GM23248 (cell line): ENCODE measurements at regions not wholly inside any gene's neighbourhood (a gene's known extent, or its start where the extent isn't known, plus 50 kb on each side); places are given as distances from the start of the nearest gene placed in this dataset.

ENCODE experiments used
- EZH2 ChIP-seq: fragments of 200-600 bp; sonication (generic); IDR thresholded peaks from 2 replicates; pipeline ENCODE4 v1.6.1; 2018; ENCODE audit warnings: antibody characterized with exemption, mild to moderate bottlenecking; ENCODE audit not compliant: insufficient read depth, poor library complexity, severe bottlenecking
- EZH2phosphoT487 ChIP-seq: fragments of 200-600 bp; sonication (generic); IDR thresholded peaks from 2 replicates; pipeline ENCODE4 v1.6.1; 2018; ENCODE audit warnings: antibody characterized with exemption, moderate library complexity, mild to moderate bottlenecking, low read depth; ENCODE audit not compliant: insufficient read depth

DNA sequence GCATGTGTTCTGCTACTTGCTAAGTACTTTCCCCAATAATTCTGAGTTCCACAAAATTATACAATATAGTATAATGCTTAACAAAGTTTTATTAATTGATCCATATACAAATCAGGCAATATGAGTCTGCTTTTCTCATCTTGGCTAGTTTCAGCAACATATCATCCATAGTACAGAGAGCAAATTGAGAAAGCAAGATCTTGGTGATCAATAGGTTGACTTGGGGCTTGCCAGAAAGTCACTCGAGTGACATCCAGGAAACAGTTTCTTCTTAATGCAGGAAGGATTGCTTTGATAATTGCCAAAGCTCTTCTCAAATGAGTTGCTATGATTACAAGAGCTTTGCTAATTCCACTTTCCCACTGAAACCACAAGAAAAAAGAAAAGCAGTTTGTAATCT lies 533.6 kb upstream of the NMUR2 start:
- TF ChIP-seq EZH2 (no peak), EZH2phosphoT487 (no peak)
